ENCODE measurements at regions not wholly inside any gene's neighbourhood (a gene's known extent, or its start where the extent isn't known, plus 50 kb on each side); places are given as distances from the start of the nearest gene placed in this dataset.

DNA sequence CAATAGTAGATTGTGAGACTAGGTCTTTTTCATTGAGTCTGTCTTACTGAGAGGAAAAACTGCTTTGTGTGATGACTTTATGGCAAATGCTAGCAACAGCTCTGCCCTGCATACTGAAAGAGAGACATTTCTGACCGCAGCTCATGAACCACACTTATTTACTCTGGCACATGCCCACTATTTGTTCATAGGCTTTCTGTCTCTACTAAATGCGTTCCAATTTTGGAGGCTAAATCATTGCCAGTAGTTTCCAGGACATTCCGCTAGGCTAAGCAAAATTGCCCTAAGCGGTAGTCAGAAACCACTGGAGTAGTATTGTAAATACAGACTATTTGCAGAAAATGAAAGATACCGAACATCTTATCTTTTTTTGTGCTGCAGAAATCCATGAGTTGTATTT, 55.6 kb upstream of the DLX6 start:
- no peaks in the 10 kb centered on the region for H3K36me3 ChIP-seq (ENCODE audit: control insufficient read depth in 2 of 2, insufficient read depth in 2 of 2, low read length in 2 of 2)
- H3K4me1 ChIP-seq (ENCODE audit: control insufficient read depth in 2 of 2, insufficient read depth in 2 of 2, low read length in 2 of 2) = no peaks in the 10 kb centered on the region
- H3K9me3 ChIP-seq (ENCODE audit: control insufficient read depth in 2 of 2, low read length in 2 of 2) = no peaks in the 10 kb centered on the region
- no peak overlapping the region for H3K9ac ChIP-seq (ENCODE audit: low read depth in 1 of 2, low read length in 2 of 2)
- no peaks in the 10 kb centered on the region for H3K27me3 ChIP-seq (ENCODE audit: control insufficient read depth in 2 of 2, insufficient read depth in 2 of 2, low read length in 2 of 2)
- H3K4me3 ChIP-seq (ENCODE audit: low read length in 2 of 2) = no peak overlapping the region
- no peak overlapping the region for H3K27ac ChIP-seq (ENCODE audit: low read depth in 2 of 2, low read length in 2 of 2)

DNA sequence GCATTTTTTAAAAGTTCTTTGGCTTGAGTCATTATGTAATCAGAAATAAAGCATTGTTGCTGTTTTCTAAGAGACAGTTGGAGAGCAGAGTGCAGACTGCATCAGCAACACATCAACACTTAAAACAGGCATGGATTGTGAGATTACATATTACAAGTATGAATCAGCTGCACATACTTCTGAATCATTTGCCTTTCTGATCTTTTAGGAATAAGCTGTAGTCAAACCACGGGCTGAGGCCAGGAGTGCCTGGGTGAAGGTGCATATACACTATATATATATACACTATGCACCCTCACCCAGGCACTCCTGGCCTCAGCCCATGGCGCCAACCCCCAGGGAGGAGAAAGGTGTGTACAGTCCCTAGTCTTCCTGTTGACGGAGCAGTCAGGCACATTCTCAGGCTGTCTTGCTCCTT, 52.4 kb upstream of the DLX6 start:
- no peaks in the 10 kb centered on the region for H3K27me3 ChIP-seq (ENCODE audit: control insufficient read depth in 2 of 2, insufficient read depth in 2 of 2, low read length in 2 of 2)
- no peaks in the 10 kb centered on the region for H3K9me3 ChIP-seq (ENCODE audit: control insufficient read depth in 2 of 2, low read length in 2 of 2)
- no peaks in the 10 kb centered on the region for H3K4me1 ChIP-seq (ENCODE audit: control insufficient read depth in 2 of 2, insufficient read depth in 2 of 2, low read length in 2 of 2)
- H3K36me3 ChIP-seq (ENCODE audit: control insufficient read depth in 2 of 2, insufficient read depth in 2 of 2, low read length in 2 of 2) = no peaks in the 10 kb centered on the region
- H3K27ac ChIP-seq (ENCODE audit: low read depth in 2 of 2, low read length in 2 of 2) = no peak overlapping the region
- H3K4me3 ChIP-seq (ENCODE audit: low read length in 2 of 2) = no peak overlapping the region
- no peak overlapping the region for H3K9ac ChIP-seq (ENCODE audit: low read depth in 1 of 2, low read length in 2 of 2)

DNA sequence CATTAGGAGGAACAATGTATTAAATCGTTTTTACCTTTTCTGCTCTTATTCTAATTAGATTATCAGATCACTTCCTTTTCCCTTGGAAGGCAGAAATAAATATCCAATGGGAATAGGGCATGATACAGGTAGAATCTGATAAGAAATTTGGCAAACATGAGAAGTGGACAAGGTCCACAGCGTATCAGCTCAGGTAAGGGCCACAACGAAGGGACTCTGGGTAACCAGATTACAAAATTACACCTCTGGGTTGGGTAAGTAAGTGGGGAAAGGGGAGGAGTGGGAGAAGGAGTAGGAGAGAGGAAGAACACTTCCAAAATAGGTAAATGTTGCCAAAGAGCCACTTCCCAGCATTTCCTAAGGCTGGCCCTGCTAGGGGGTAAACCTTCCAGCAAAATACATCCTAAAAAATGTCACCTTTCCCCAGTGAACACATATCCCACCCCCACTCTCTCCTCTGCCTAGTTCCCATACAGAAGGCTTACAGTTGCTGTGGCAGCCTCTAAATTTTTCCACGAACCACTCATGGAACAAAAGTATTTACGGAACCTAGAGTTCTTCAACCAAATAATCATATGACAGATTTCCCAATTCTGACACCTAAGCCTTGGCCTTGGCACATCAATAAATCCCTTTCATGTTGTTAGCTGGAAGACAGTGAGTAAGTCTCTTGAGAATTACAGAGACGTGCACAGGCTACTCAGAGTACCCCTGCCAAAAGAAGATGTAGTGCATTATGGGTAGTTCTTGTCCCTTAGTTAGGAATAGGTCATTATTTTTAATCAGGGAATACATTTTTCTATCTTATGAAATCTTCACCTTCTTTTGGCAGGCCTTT, 51.5 kb upstream of the DLX6 start:
- no peaks in the 10 kb centered on the region for H3K4me1 ChIP-seq (ENCODE audit: control insufficient read depth in 2 of 2, insufficient read depth in 2 of 2, low read length in 2 of 2)
- no peaks in the 10 kb centered on the region for H3K27me3 ChIP-seq (ENCODE audit: control insufficient read depth in 2 of 2, insufficient read depth in 2 of 2, low read length in 2 of 2)
- H3K4me3 ChIP-seq (ENCODE audit: low read length in 2 of 2) = no peak overlapping the region
- H3K9ac ChIP-seq (ENCODE audit: low read depth in 1 of 2, low read length in 2 of 2) = no peak overlapping the region
- H3K36me3 ChIP-seq (ENCODE audit: control insufficient read depth in 2 of 2, insufficient read depth in 2 of 2, low read length in 2 of 2) = no peaks in the 10 kb centered on the region
- H3K9me3 ChIP-seq (ENCODE audit: control insufficient read depth in 2 of 2, low read length in 2 of 2) = no peaks in the 10 kb centered on the region
- no peak overlapping the region for H3K27ac ChIP-seq (ENCODE audit: low read depth in 2 of 2, low read length in 2 of 2)
